ENCODE measurements at regions not wholly inside any gene's neighbourhood (a gene's known extent, or its start where the extent isn't known, plus 50 kb on each side); places are given as distances from the start of the nearest gene placed in this dataset.

GRCh38 chr14:81728447-81728846, 194.8 kb upstream of the SEL1L start:
- Histone ChIP-seq H3K36me3 (ENCODE audit: control insufficient read depth, insufficient read depth, low read length) (no peaks in the 10 kb centered on the region), H3K27me3 (replicated peaks; ENCODE audit: control insufficient read depth, insufficient read depth, low read length) (no peaks in the 10 kb centered on the region), H3K9me3 (no peaks in the 10 kb centered on the region), H3K4me3 (ENCODE audit: low read depth, low read length) (no peak overlapping the region), H3K4me1 (no peaks in the 10 kb centered on the region)
- Mint-ChIP-seq H3K4me3 (ENCODE audit: unreplicated experiment) (no peak overlapping the region), H3K9me3 (ENCODE audit: unreplicated experiment) (no peaks in the 10 kb centered on the region), H3K27me3 (ENCODE audit: insufficient read depth, unreplicated experiment) (no peaks in the 10 kb centered on the region), H3K4me1 (ENCODE audit: low read depth, unreplicated experiment) (peaks cover 6% of the 10 kb centered on the region), H3K36me3 (ENCODE audit: insufficient read depth, unreplicated experiment) (no peaks in the 10 kb centered on the region), H3K27ac (ENCODE audit: unreplicated experiment) (no peak overlapping the region)
- DNase-seq: no peak
- ChIA-PET CTCF (no interaction called here), POLR2A (no interaction called here)
- BruUV-seq (replicated peaks): no TSS peak
- TF ChIP-seq CTCF (IDR thresholded peaks at IDR 0.05; ENCODE audit: insufficient read depth in 1 of 2, low read depth in 1 of 2, low read length in 1 of 2, severe bottlenecking in 1 of 2, unreplicated experiment in 1 of 2): no peak
- intact Hi-C loops (cut with micrococcal nuclease; ENCODE audit: unreplicated experiment): no loop called here

- H3K27ac Mint-ChIP-seq (ENCODE audit: unreplicated experiment): no peak overlapping the region
- no peaks in the 10 kb centered on the region for H3K27me3 Mint-ChIP-seq (ENCODE audit: insufficient read depth, unreplicated experiment)
- peaks cover 6% of the 10 kb centered on the region for H3K4me1 Mint-ChIP-seq (ENCODE audit: low read depth, unreplicated experiment)
- H3K36me3 Mint-ChIP-seq (ENCODE audit: insufficient read depth, unreplicated experiment): no peaks in the 10 kb centered on the region
- BruUV-seq (replicated peaks): no TSS peak
- H3K4me3 Mint-ChIP-seq (ENCODE audit: unreplicated experiment): no peak overlapping the region
- CTCF ChIA-PET: no interaction called here
- POLR2A ChIA-PET: no interaction called here
- no peaks in the 10 kb centered on the region for H3K9me3 Mint-ChIP-seq (ENCODE audit: unreplicated experiment)
- intact Hi-C loops (cut with micrococcal nuclease; ENCODE audit: unreplicated experiment): no loop called here
- Histone ChIP-seq H3K9me3 (no peaks in the 10 kb centered on the region), H3K4me3 (ENCODE audit: low read depth, low read length) (no peak overlapping the region), H3K36me3 (ENCODE audit: control insufficient read depth, insufficient read depth, low read length) (no peaks in the 10 kb centered on the region), H3K27me3 (replicated peaks; ENCODE audit: control insufficient read depth, insufficient read depth, low read length) (no peaks in the 10 kb centered on the region), H3K4me1 (no peaks in the 10 kb centered on the region)
- no peak for TF ChIP-seq CTCF (IDR thresholded peaks at IDR 0.05; ENCODE audit: insufficient read depth in 1 of 2, low read depth in 1 of 2, low read length in 1 of 2, severe bottlenecking in 1 of 2, unreplicated experiment in 1 of 2)
- DNase-seq: no peak
These were observed 196.0 kb upstream of the SEL1L start for GRCh38 chr14:81729622-81730021.

GRCh38 chr14:81737938-81738337, 204.3 kb upstream of the SEL1L start:
- TF ChIP-seq CTCF (IDR thresholded peaks at IDR 0.05; ENCODE audit: insufficient read depth in 1 of 2, low read depth in 1 of 2, low read length in 1 of 2, severe bottlenecking in 1 of 2, unreplicated experiment in 1 of 2): peak in 1 of 2 experiments; percentile 15
- no peaks in the 10 kb centered on the region for H3K9me3 ChIP-seq
- no peak for DNase-seq
- H3K4me1 ChIP-seq: no peaks in the 10 kb centered on the region
- POLR2A ChIA-PET: no interaction called here
- H3K4me1 Mint-ChIP-seq (ENCODE audit: low read depth, unreplicated experiment): no peaks in the 10 kb centered on the region
- H3K4me3 ChIP-seq (ENCODE audit: low read depth, low read length): no peak overlapping the region
- H3K27me3 Mint-ChIP-seq (ENCODE audit: insufficient read depth, unreplicated experiment): peaks cover 3% of the 10 kb centered on the region
- H3K36me3 ChIP-seq (ENCODE audit: control insufficient read depth, insufficient read depth, low read length): no peaks in the 10 kb centered on the region
- no peak overlapping the region for H3K27ac Mint-ChIP-seq (ENCODE audit: unreplicated experiment)
- intact Hi-C loops (cut with micrococcal nuclease; ENCODE audit: unreplicated experiment): loop anchor here (1.0 kb wide), 1 partner anchor 113 kb away; no protein-coding TSS in a partner anchor
- H3K36me3 Mint-ChIP-seq (ENCODE audit: insufficient read depth, unreplicated experiment): no peaks in the 10 kb centered on the region
- CTCF ChIA-PET: interaction anchor here (0.7 to 1.7 kb wide), 3 partner anchors 28 to 172 kb away, joined by 4 to 7 read pairs (median 4); no protein-coding TSS in a partner anchor
- no peak overlapping the region for H3K4me3 Mint-ChIP-seq (ENCODE audit: unreplicated experiment)
- H3K9me3 Mint-ChIP-seq (ENCODE audit: unreplicated experiment): no peaks in the 10 kb centered on the region
- H3K27me3 ChIP-seq (replicated peaks; ENCODE audit: control insufficient read depth, insufficient read depth, low read length): no peaks in the 10 kb centered on the region
- BruUV-seq (replicated peaks): no TSS peak

All from Caco-2 (cell line).